GM21423 (cell line): ENCODE measurements at regions not wholly inside any gene's neighbourhood (a gene's known extent, or its start where the extent isn't known, plus 50 kb on each side); places are given as distances from the start of the nearest gene placed in this dataset.
"Not testable (repeated sequence)": the region's sequence is repeated elsewhere in the genome, so short reads cannot be mapped to it uniquely, and the experiment has no call there.

Experiments used
- ATAC-seq: cut with Tn5 transposase; IDR thresholded peaks from one replicate; pipeline ENCODE4 v1.9.1; 2021; ENCODE audit warnings: mild to moderate bottlenecking, moderate library complexity; ENCODE audit not compliant: unreplicated experiment

- ATAC-seq = no peak
Measured at GRCh38 chr7:91455411-91455810, 191.2 kb downstream of the FZD1 start.

DNA sequence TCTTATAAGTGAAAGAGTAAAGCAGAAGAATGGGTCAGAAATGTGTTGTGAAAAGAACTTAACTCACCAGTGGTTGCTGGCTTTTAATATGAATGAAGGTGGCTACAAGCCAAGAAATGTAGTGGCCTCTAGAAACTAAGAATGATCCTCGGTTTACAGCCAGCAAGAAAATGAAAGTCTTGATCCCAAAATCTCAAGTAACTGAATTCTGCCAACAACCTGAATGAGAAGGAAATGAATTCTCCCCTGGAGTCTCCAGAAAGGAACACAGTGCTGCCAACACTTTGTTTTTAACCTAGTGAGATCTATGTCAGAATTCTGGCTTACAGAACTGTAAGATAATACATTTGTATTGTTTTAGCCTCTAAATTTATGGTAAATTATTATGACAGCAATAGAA, 193.0 kb downstream of the FZD1 start:
- ATAC-seq = no peak

DNA sequence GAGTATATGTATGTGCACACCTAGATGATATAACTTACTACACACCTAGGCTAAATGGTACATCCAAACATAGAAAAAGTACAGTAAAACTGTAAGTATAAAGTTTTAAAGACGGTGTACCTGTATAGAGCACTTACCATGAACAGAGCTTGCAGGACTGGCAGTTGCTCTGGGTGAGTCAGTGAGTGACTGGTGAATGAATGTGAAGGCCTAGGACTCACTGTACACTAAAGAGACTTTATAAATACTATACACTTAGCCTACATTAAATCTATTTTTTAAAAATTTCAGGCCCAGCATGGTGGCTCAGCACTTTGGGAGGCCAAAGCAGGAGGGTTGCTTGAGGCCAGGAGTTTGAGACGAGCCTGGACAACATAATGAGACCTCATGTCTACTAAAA, 195.3 kb downstream of the FZD1 start:
- no peak for ATAC-seq

DNA sequence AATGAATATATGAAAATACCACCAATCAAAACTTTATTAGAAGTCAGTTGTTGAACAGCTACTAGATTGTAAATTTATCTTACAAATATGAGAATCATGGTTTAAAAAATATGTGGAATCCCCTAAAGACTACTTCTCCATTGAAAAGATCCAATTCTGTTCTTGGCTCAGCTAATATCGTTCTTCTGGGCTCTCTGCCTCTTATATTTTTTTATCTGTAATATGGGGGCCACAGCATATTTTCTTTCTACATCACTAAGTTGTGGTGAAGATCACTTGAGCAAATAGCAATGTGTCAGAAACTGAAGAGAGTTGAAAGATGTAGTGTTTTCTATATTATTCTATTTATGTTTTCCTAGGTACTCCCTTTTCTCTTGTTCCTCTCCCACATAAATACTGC, 198.1 kb downstream of the FZD1 start:
- no peak for ATAC-seq

GRCh38 chr7:91463330-91463729, 199.1 kb downstream of the FZD1 start:
- ATAC-seq = no peak

DNA sequence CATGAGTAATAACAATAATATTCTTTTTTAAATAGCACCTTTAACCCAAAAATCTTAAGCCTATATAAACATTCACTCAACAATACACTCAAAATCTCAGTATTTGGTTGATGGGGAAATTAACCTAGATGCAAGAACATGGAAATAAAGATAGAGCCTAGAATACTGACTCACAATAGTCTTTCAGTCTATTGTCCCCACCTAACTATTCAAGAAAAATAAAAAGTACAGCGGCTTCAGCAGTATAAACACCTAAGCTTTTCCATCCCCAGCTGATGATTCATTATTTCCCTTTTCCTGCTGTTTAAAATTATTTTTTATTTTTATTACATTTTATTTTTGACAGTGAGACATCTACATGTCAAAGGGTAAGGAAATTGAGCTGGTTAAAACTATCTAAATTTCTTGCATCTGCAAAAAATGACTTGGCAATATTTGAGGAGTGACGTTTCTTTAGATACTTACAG, 201.4 kb downstream of the FZD1 start:
- ATAC-seq = no peak

DNA sequence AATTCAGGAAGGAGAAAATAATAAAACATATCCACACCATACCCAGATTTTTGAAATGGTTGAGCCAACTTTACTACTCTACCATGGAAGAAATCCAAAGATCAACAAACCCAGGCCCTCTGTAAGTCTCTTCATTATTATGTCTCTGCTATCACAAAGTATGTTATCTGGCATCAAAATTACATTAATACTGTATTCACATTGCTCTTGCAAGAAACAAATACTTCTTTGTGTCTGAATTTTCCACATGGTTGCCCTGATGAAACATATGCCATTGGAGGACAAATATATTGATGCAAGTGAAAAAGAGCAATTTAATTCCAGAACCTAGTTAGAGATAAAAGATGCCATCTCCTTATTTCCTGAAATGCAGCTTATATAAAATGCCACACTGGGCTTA, 204.0 kb downstream of the FZD1 start:
- no peak for ATAC-seq

- ATAC-seq = no peak
Measured at GRCh38 chr7:91473619-91474018, 209.4 kb downstream of the FZD1 start.

DNA sequence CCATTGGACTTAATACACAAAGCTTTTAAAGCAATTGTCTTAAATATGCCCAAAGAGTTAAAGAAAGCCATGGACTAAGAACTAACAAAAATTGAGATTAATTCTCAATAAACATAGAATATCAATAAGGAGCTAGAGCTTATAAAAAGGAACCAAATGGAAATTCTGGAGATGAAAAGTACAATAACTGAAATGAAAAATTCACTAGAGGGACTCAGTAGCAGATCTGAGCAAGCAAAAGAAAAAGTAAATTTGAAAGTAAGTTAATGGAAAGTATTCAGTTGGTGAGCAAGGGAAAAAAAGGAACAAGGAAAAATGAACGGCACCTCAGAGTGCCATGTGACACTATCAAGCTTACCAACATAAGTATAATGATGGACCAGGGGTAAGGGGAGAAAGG, 209.8 kb downstream of the FZD1 start:
- ATAC-seq = no peak

DNA sequence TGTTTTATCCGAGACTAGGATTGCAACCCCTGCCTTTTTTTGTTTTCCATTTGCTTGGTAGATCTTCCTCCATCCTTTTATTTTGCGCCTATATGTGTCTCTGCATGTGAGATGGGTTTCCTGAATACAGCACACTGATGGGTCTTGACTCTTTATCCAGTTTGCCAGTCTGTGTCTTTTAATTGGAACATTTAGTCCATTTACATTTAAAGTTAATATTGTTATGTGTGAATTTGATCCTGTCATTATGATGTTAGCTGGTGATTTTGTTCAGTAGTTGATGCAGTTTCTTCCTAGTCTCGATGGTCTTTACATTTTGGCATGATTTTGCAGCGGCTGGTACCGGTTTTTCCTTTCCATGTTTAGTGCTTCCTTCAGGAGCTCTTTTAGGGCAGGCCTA, 216.2 kb downstream of the FZD1 start:
- ATAC-seq = not testable (repeated sequence)

DNA sequence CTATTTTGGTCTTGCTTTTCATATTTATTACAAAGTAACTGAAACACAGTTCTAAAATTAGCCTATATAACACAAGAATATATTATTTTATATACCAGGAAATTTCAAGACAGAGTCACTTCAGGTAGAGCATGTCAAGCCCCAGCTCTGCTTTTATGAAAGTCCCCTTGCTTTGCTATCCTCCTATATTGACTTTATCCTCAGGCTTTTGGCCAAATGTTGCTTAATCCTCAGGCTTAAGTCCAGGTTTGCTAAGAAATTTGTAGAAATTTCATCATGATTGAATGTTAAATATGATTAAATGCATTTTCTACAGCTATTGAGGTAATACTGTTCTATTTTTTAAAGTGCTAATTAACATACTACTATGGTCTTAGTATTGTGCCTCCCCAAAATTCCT, 227.6 kb downstream of the FZD1 start:
- ATAC-seq = no peak

GRCh38 chr7:91492317-91492716, 228.1 kb downstream of the FZD1 start:
- ATAC-seq = no peak

GRCh38 chr7:91492773-91493172, 228.5 kb downstream of the FZD1 start:
- no peak for ATAC-seq

DNA sequence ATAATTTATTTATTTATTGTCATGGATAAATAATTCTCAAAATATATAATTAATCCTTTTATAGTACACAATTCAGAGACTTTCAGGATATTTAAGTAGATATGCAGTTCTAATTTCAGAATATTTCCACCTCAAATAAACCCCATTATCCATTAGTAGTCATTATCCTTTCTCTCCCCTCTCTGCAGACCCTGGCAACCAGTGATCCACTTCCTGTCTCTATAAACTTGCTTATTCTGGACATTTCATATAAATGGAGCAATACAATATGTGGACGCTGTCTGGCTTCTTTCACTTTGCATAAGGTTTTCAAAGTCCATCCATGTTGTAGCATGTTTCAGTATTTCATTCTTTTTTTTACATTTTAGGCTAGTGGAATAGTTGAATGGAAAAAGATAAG, 230.2 kb downstream of the FZD1 start:
- ATAC-seq = no peak

DNA sequence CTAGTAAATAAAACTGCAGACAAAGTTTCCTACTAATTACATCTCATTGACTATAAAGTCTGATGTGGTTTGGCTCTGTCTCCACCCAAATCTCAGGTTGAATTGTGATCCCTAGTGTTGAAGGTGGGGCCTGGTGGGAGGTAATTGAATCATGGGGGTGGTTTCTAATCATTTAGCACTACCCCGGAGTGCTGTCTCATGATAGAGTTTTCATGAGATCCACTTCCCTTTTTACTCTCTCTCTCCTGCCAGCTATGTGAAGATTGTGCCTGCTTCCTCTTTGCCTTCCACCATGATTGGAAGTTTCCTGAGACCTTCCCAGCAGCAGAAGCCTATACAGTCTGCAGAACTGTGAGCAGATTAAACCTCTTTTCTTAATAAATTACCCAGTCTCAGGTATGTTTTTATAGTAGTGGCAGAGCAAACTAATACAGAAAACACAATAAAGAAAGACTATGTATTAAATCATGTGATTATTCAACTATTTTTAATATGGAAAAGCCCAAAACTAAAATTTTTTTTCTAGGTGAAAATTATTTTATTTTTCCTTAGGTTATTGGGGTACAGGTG, 232.1 kb downstream of the FZD1 start:
- ATAC-seq = no peak

DNA sequence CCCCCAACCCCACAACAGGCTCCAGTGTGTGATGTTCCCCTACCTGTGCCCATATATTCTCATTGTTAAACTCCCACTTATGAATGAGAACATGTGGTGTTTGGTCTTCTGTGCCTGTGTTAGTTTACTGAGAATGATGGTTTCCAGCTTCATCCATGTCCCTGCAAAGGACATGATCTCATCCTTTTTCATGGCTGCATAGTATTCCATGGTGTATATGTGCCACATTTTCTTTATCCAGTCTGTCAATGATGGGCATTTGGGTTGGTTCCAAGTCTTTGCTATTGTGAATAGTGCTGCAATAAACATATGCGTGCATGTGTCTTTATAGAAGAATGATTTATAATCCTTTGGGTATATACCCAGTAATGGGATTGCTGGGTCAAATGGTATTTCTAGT, 233.0 kb downstream of the FZD1 start:
- ATAC-seq = not testable (repeated sequence)

DNA sequence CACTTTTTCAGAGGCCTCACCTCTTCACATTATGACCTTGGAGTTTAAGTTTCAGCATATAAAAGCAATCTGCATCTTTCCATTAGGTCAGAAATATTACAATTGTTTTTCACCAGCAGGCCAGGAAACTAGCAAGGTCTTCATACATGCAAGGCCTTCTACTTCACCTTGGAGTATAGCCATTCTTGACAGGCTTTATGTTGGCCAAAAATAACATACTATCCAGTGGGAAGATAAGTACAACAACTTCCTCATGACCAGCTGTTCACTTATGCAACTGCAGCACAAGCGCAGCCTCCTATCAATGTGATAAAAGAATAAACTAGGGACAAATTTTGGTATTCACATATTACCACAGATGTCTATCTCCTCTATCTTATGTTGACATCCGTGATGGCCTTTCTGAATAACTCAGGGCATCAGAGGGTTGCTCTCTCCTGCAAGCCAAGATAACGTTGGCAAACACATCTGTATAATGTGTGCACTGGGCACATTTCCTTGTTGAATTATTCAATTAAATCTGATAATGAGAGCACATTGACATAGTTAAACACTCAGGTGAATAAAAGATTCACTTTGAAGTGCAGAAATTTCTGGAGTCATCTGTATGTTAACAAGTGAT, 239.8 kb downstream of the FZD1 start:
- ATAC-seq = no peak

DNA sequence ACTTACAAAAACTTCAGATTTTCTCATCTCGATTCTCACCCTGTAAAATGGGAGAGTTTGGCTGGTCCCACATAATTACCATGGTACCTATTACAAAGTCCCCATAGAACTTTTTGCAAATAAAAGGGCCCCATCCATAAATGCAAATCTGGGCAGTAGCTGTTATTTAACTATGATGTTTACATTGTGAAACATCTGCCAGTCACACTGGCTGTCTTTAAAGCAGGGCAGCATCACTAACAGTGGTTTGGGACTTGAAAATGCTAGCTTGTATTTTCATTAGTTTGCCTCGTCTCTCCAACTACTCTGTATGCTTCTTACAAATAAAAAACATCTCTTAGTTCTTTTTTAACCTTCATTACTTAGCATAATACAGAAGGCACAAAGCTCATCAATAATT, 240.7 kb downstream of the FZD1 start:
- ATAC-seq = no peak

DNA sequence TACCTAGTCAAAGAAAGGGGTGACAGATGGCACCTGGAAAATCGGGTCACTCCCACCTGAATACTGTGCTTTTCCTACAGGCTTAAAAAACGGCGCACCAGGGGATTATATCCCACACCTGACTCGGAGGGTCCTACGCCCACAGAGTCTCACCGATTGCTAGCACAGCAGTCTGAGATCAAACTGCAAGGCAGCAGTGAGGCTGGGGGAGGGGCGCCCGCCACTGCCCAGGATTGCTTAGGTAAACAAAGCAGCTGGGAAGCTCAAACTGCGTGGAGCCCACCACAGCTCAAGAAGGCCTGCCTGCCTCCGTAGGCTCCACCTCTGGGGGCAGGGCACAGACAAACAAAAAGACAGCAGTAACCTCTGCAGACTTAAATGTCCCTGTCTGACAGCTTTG, 242.7 kb downstream of the FZD1 start:
- ATAC-seq = not testable (repeated sequence)

GRCh38 chr7:91511861-91512260, 247.6 kb downstream of the FZD1 start:
- not testable (repeated sequence) for ATAC-seq

GRCh38 chr7:91512958-91513357, 248.7 kb downstream of the FZD1 start:
- ATAC-seq = no peak

DNA sequence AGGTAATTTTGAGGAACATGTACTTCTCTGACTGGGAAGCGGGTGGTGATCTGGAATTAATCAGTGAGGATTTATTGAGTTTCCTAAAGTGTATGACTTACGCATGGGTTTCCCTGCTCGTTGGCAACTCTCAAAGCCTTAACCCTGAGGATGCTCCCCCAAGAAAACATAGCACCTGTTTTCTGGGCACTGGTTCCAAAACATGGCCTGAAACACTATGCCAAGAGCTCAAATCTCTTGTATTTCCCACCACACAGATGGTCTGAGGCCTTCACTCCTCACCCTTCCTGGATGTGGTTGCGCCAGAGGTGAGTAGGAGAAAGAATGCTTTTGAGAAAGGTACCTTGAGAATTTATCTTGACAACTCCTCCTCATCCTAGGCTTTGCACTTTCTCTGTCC, 250.4 kb downstream of the FZD1 start:
- no peak for ATAC-seq

- no peak for ATAC-seq
Measured at GRCh38 chr7:91515961-91516360, 251.7 kb downstream of the FZD1 start.
